ENCODE measurements at regions not wholly inside any gene's neighbourhood (a gene's known extent, or its start where the extent isn't known, plus 50 kb on each side); places are given as distances from the start of the nearest gene placed in this dataset.
A peak's percentile ranks its signal among the peaks of the same experiment; 100 is the strongest.

DNA sequence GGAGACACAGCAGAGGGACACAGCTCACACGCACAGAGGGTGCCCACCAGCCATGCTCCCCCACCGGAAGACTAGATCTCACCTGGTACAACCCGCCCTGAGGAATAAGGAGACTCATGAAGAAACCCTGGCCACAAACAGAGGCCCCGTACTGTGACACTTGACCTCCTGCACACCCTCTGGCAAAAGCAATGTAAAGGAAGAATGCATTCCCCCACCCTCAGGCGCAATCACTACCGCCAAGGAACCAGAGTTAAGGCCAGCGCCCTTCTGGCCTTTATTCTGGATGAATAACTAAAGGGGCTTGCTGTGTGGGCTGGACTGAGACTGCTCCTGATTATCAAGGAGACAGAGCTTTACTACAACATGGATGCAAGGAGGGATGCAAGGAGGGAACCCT is 509.2 kb upstream of the SPHKAP start:
- no peak for DNase-seq
- H3K27me3 Mint-ChIP-seq (ENCODE audit: insufficient read depth) = no peaks in the 10 kb centered on the region; the same call in 1 of the 2 replicates
- no peak overlapping the region for H3K27ac Mint-ChIP-seq
- peaks cover 5% of the 10 kb centered on the region for H3K4me1 Mint-ChIP-seq (ENCODE audit: low read depth)
- H3K9me3 Mint-ChIP-seq = no peaks in the 10 kb centered on the region
- no peak overlapping the region for H3K4me3 Mint-ChIP-seq
- TF ChIP-seq, protein P1, sequence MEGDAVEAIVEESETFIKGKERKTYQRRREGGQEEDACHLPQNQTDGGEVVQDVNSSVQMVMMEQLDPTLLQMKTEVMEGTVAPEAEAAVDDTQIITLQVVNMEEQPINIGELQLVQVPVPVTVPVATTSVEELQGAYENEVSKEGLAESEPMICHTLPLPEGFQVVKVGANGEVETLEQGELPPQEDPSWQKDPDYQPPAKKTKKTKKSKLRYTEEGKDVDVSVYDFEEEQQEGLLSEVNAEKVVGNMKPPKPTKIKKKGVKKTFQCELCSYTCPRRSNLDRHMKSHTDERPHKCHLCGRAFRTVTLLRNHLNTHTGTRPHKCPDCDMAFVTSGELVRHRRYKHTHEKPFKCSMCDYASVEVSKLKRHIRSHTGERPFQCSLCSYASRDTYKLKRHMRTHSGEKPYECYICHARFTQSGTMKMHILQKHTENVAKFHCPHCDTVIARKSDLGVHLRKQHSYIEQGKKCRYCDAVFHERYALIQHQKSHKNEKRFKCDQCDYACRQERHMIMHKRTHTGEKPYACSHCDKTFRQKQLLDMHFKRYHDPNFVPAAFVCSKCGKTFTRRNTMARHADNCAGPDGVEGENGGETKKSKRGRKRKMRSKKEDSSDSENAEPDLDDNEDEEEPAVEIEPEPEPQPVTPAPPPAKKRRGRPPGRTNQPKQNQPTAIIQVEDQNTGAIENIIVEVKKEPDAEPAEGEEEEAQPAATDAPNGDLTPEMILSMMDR (IDR thresholded peaks at IDR 0.05) = no peak
- 0 out of 2 replicates have a peak, but pooled peaks cover 5% of the 10 kb centered on the region for H3K36me3 Mint-ChIP-seq (ENCODE audit: low read depth)

DNA sequence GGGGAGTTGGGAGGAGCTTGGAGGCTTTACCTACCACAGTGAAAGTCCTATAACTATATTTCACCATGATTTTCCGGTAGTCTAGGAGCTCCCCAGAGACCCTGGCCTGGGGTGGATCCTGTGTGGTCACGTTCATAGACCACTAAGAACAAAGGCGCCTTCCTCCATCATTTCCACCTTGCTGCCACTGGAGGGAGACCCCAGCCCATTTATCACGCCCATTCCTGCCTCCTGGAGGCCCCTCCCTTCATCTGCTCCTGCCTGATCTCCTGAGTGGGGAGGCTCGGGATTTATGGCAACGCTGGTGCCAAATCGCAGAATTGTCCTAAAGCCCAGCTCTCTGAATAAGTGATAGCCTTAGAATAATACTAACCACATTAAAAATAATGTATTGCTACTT is 507.6 kb upstream of the SPHKAP start:
- no peak for DNase-seq
- no peaks in the 10 kb centered on the region for H3K36me3 Mint-ChIP-seq (ENCODE audit: low read depth)
- H3K9me3 Mint-ChIP-seq = no peaks in the 10 kb centered on the region
- H3K27me3 Mint-ChIP-seq (ENCODE audit: insufficient read depth) = peaks cover under 1% of the 10 kb centered on the region
- H3K4me1 Mint-ChIP-seq (ENCODE audit: low read depth) = peaks cover 5% of the 10 kb centered on the region
- TF ChIP-seq, protein P1 (IDR thresholded peaks at IDR 0.05) = peak; percentile 51
- H3K4me3 Mint-ChIP-seq = no peak overlapping the region
- no peak overlapping the region; the same call in 1 of the 2 replicates for H3K27ac Mint-ChIP-seq

DNA sequence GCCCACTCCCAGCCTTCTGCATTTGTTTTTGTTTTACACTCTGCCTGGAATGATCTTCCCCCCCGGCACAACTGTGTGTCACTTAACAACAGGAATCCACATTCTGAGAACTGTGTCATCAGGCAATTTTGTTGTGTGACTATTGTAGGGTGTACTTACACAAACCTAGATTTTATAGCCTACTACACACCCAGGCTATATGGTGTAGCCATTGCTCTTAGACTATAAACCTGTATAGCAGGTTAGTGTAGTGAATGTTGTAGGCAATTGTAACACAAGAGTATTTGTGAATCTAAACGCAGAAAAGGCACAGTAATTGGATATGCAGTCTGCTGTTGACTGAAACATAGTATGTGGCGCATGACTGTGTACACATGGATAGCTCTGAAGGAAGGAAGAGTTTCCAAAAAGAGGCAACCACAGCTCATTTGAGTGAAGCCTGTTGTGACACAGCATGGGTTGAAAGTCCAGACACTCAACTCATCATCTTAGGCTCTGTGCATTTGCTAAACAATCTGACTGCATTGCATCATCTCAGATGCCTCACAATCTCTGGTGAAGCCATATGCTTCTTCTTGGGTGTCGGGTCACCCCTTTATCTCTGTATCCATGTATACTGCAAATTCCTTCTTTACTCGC is 506.6 kb upstream of the SPHKAP start:
- Mint-ChIP-seq H3K4me3 (no peak overlapping the region), H3K4me1 (ENCODE audit: low read depth) (peaks cover 5% of the 10 kb centered on the region), H3K36me3 (ENCODE audit: low read depth) (no peaks in the 10 kb centered on the region), H3K9me3 (no peaks in the 10 kb centered on the region), H3K27me3 (ENCODE audit: insufficient read depth) (peaks cover 1% of the 10 kb centered on the region), H3K27ac (no peak overlapping the region)
- TF ChIP-seq, protein P1 (IDR thresholded peaks at IDR 0.05) = no peak
- DNase-seq = no peak

DNA sequence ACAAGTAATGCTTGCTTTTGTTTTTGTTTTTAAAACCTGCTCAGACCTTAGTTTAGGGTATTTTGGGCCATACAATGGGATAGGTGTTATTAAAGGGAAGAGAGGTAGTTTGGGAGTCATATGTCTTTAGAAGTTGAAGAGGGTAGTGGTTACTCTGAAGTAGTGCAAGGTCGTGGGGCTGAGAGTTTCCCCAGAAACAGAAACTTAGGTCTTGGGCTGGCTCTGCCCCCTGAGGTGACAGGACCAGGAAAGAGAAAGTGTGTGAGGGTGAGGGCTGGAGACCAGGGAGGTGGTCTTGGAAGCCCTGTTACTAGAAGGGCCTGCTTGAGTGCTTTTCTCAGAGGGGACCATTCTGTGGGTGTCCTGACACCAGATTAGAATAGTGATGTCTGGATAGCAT is 500.5 kb upstream of the SPHKAP start:
- Mint-ChIP-seq H3K4me3 (no peak overlapping the region), H3K4me1 (ENCODE audit: low read depth) (peaks cover 11% of the 10 kb centered on the region), H3K27me3 (ENCODE audit: insufficient read depth) (peaks cover 5% of the 10 kb centered on the region), H3K36me3 (ENCODE audit: low read depth) (no peaks in the 10 kb centered on the region), H3K27ac (no peak overlapping the region; the same call in 1 of the 2 replicates), H3K9me3 (no peaks in the 10 kb centered on the region)
- TF ChIP-seq, protein P1 (IDR thresholded peaks at IDR 0.05) = no peak
- no peak for DNase-seq

DNA sequence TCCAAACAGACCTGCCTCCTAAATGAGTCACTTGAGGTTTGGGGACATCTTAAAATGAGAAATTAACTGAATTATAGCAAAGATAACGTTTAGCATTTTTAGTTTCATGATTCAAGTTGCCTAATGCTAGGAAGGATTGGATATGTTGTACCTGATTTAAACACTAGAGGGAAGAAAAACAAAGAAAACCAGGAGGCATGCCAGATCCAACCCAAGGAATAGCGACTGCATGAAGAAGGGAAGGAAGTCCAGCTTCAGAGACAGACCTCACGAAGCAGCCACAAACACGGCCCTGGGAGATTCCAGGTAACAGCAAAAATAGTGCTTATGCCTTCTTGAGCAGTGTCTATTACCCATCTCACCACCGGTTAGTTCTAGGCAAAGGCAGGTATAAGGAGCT is 499.9 kb upstream of the SPHKAP start:
- peaks cover 5% of the 10 kb centered on the region for H3K27me3 Mint-ChIP-seq (ENCODE audit: insufficient read depth)
- no peaks in the 10 kb centered on the region for H3K9me3 Mint-ChIP-seq
- TF ChIP-seq, protein P1 (IDR thresholded peaks at IDR 0.05) = peak; percentile 79
- H3K36me3 Mint-ChIP-seq (ENCODE audit: low read depth) = no peaks in the 10 kb centered on the region
- peaks cover 11% of the 10 kb centered on the region for H3K4me1 Mint-ChIP-seq (ENCODE audit: low read depth)
- no peak overlapping the region for H3K4me3 Mint-ChIP-seq
- peak; percentile 63 for DNase-seq
- H3K27ac Mint-ChIP-seq = no peak overlapping the region
